Epithelial cell of esophagus (primary cell): ENCODE measurements at regions not wholly inside any gene's neighbourhood (a gene's known extent, or its start where the extent isn't known, plus 50 kb on each side); places are given as distances from the start of the nearest gene placed in this dataset.

Experiments
- DNase-seq: peaks from one replicate; pipeline ENCODE4 v3.0.0; 2010; ENCODE audit warnings: low read depth
- H3K4me3 ChIP-seq: 2 replicates; pipeline ENCODE4 v1.5.1; 2011; ENCODE audit warnings: mild to moderate bottlenecking, low read length, control low read depth
- TF ChIP-seq, protein P1 (sequence below): IDR thresholded peaks from 2 replicates; pipeline ENCODE4 v1.5.1; 2011; ENCODE audit warnings: low read depth, mild to moderate bottlenecking, low read length, control low read depth, inconsistent platforms; ENCODE audit not compliant: insufficient read depth; ENCODE audit errors: missing control alignments

DNA sequence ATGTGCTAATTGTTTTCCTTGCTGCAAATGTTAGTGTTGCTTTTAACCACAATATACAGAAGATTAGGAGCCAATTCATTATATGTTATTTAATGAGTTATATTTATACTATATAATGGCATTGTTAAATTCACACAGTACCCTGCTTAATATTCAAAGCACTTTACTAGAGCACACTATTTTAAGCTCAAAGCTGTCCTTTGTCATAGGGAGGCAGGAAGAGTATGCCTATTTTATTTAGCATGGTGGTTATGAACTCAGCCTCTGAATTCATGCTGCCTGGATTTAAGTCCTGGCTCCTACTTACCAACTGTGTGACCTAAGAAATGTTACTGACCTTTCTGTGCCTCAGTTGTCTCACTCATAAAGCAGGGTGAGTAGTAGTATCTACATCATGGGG is 80.5 kb downstream of the FASTKD2 start:
- TF ChIP-seq, protein P1, sequence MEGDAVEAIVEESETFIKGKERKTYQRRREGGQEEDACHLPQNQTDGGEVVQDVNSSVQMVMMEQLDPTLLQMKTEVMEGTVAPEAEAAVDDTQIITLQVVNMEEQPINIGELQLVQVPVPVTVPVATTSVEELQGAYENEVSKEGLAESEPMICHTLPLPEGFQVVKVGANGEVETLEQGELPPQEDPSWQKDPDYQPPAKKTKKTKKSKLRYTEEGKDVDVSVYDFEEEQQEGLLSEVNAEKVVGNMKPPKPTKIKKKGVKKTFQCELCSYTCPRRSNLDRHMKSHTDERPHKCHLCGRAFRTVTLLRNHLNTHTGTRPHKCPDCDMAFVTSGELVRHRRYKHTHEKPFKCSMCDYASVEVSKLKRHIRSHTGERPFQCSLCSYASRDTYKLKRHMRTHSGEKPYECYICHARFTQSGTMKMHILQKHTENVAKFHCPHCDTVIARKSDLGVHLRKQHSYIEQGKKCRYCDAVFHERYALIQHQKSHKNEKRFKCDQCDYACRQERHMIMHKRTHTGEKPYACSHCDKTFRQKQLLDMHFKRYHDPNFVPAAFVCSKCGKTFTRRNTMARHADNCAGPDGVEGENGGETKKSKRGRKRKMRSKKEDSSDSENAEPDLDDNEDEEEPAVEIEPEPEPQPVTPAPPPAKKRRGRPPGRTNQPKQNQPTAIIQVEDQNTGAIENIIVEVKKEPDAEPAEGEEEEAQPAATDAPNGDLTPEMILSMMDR = no peak
- no peak for DNase-seq
- no peak overlapping the region for H3K4me3 ChIP-seq

DNA sequence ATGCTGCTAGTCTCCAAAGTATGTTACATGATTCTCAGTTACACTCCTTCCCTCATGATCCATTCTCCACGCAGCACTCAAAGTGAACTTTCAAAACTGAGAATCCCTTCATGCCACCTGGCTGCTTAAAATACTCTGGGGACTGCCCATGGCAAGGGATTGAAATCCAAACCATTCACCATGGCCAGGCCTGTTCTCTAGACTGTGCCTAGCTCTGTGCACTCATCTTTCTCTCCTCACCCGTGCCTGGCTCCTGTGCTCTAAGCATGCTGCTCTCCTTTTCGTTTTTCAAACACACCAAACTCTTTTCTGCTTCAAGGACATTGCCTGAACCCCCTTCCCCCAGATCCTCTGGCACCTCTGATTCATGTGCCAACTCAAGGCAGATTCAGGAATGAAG is 80.9 kb downstream of the FASTKD2 start:
- TF ChIP-seq, protein P1 = no peak
- no peak overlapping the region for H3K4me3 ChIP-seq
- DNase-seq = no peak

DNA sequence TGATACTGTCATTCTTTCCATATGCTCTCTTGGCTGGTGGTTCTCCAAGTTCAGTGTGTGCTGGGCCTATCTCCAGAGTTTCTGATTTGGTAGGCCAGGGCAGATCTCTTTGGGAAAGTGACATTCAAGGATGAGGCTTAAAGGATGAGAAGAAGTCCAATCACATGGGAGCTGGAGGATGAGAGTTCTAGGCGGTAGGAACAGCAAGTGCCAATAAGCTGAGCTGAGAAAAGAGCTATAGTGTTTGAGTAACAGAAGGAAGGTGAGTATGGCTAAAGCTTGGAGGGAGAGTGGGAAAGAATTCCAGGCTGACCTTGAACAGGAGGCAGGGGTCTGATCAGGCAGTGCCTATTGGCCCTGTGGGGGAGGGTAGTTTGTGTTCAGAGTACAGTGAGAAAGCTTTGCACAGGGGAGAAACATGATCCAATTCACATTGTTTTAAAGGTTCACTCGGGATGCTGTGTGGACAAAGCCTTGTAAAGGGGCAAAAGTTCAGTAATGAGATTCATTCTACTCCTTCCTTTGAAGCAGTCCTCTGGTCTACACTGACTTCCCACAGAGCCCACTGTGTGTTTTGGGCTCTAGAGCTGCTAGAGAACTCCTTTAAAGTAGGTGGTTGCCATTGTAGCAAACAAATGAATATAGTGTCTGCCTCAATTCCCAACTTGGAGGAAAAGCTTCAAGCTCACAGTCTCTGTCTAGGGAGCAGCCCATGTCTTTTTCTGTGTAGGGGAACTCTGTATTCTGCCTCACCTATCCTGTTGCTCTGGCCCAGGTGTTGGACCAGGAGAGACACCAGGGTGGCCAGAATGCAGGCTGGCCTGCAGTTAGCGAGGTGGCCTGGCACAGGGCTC is 81.8 kb downstream of the FASTKD2 start:
- no peak overlapping the region for H3K4me3 ChIP-seq
- DNase-seq = no peak
- TF ChIP-seq, protein P1 = no peak

DNA sequence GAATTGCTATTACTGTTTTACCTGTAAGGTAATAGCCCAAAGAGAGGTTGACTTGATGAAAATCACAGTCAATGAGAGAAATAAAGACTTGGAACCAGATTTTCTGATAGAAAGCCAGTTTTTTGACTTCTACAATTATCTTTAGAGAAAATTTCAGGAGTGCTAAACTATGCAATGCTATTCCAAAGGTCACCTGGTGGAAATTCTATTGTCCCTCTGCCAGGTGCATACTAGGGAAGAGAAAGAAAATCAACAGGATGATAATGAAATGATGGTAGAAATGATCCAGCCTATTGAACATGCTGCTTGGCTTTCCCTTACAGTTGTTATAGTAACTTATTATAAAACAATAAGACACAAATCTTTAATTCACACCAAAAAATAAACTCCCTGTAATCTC is 85.0 kb downstream of the FASTKD2 start:
- H3K4me3 ChIP-seq = no peak overlapping the region
- TF ChIP-seq, protein P1 = no peak
- DNase-seq = no peak

DNA sequence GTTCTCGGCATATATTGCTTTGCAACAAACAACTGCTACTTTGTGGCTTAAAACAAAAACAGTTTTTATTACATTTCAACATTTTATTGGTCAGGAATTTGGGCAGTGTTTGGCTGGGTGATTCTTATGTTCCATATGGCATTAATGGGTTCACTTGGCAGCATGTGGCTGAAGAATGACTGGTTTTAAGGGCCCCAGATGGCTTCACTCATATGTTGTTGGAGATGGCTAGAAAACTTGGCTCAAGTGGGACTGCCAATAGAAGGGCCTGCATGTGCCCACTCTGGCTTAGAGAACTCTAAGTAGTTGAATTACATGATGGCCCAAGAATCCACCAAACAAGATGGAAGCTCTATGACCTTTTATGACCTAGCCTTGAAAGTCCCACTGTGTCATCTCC is 86.1 kb downstream of the FASTKD2 start:
- no peak overlapping the region for H3K4me3 ChIP-seq
- no peak for DNase-seq
- TF ChIP-seq, protein P1 = no peak

DNA sequence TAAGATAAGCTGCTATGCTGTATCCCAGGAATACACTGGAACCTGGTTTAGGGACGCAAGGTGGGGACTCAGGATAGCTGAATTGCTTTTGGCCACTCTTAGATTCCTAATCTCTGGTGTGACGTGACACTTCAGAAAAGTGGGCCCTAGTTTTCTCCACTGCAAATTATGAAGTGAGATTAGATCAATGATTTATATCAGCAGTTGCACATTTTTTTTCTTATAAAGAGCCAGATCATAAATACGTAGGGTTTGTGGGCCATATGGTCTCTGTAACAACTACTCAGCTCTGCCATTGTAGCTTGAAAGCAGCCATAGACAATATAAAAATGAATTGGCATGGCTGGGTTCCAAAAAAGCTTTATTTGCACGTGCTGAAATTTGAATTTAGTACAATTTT is 85.4 kb upstream of the CPO start:
- TF ChIP-seq, protein P1 = no peak
- no peak overlapping the region for H3K4me3 ChIP-seq
- DNase-seq = no peak
